Hematopoietic multipotent progenitor cell (in vitro differentiated cells): ENCODE measurements at regions not wholly inside any gene's neighbourhood (a gene's known extent, or its start where the extent isn't known, plus 50 kb on each side); places are given as distances from the start of the nearest gene placed in this dataset.

ENCODE experiments used
- DNase-seq, 3 donors: peaks; one replicate each; pipeline ENCODE4 v3.0.0-alpha.2; 2011 to 2015; ENCODE audit warnings: low read depth in 2 of 3, low spot score in 2 of 3

DNA sequence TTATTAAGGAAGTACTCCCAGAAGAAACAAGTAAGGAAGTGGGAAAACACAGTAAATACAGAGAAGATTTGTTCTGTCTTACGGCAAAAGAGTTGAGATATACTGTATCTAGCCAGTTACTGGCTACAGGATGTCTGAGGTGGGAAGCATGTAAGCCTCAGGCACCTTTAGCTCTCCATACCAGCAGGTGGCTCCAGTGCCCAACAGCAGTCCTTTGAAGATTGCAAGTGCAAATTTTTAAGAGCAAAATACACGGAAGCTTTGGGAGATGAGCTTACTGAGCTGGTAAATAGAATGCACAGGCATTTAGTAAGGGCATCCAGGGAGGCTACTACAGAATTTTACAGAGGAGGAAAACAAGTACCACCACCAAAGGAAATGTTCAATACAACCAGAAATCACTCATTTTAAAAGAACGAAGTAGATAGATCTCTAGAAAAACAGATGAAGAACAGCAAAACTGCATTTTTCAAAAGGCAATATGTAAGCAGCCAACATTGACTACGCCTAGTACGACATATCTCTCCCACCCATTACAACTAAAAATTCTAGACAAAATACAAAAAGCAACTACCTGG is 57.9 kb upstream of the VSTM2B start:
- DNase-seq = peak in 2 of 3 donors; percentile 2 to 23

DNA sequence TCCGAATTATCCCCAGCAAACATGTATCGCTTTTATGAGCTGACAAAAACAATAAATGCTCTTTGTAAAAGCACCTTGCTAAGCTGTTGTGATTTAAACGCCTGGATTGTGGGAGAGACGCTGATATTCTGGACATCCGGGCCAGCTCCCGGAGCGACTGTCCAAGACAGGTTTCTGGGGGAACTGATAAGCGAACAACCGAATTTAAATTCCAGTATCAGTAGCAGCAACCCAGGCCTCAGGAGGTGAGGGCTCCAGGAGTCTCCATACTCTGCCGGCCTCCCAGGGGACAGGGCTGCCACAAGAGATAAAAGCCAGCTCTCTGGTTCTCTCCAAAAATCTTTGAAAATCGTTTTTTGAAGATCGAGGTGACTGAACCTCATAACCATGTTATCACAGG is 50.3 kb upstream of the VSTM2B start:
- no peak for DNase-seq
